GM23338 (cell line): ENCODE measurements at regions not wholly inside any gene's neighbourhood (a gene's known extent, or its start where the extent isn't known, plus 50 kb on each side); places are given as distances from the start of the nearest gene placed in this dataset.

Source experiments
- ATAC-seq: fragments of 200-7000 bp; cut with Tn5 transposase; 3 replicates; pipeline ENCODE4 v1.9.1; 2020
- DNase-seq: peaks from one replicate; pipeline ENCODE4 v3.0.0-alpha.2; 2015; ENCODE audit warnings: low spot score
- H2AFZ ChIP-seq: fragments of 200-600 bp; sonication (generic); 2 replicates; pipeline ENCODE4 v1.8.0; 2016; ENCODE audit warnings: antibody characterized with exemption, mild to moderate bottlenecking, moderate library complexity
- H3F3A ChIP-seq: fragments of 200-600 bp; sonication (generic); replicated peaks from 2 replicates; pipeline ENCODE4 v1.8.0; 2017; ENCODE audit warnings: antibody characterized with exemption, mixed run types, low read depth
- H3K27ac ChIP-seq: fragments of 200-600 bp; sonication (generic); 2 replicates; pipeline ENCODE4 v1.6.1; 2016; ENCODE audit warnings: low read depth
- H3K27me3 ChIP-seq: fragments of 200-600 bp; sonication (generic); 2 replicates; pipeline ENCODE4 v1.8.0; 2016; ENCODE audit warnings: mild to moderate bottlenecking, mixed run types, moderate library complexity; ENCODE audit not compliant: insufficient read depth
- H3K36me3 ChIP-seq: fragments of 200-600 bp; sonication (generic); 2 replicates; pipeline ENCODE4 v1.8.0; 2016; ENCODE audit warnings: mild to moderate bottlenecking; ENCODE audit not compliant: insufficient read depth
- H3K4me1 ChIP-seq: fragments of 200-600 bp; sonication (generic); 2 replicates; pipeline ENCODE4 v1.8.0; 2016; ENCODE audit warnings: mild to moderate bottlenecking, moderate library complexity; ENCODE audit not compliant: insufficient read depth
- H3K4me2 ChIP-seq: fragments of 200-600 bp; sonication (generic); 2 replicates; pipeline ENCODE4 v1.7.1; 2017; ENCODE audit warnings: mixed run types
- H3K4me3 ChIP-seq: fragments of 200-600 bp; sonication (generic); 2 replicates; pipeline ENCODE4 v1.6.1; 2016; ENCODE audit warnings: mixed run types
- H3K79me2 ChIP-seq: fragments of 200-600 bp; sonication (generic); replicated peaks from 2 replicates; pipeline ENCODE4 v1.8.0; 2017; ENCODE audit warnings: mild to moderate bottlenecking; ENCODE audit not compliant: insufficient read depth
- H3K9me2 ChIP-seq: fragments of 200-600 bp; sonication (generic); 2 replicates; pipeline ENCODE4 v1.8.0; 2017; ENCODE audit not compliant: insufficient read depth
- H4K20me1 ChIP-seq: fragments of 200-600 bp; sonication (generic); replicated peaks from 2 replicates; pipeline ENCODE4 v1.8.0; 2017; ENCODE audit warnings: mild to moderate bottlenecking; ENCODE audit not compliant: insufficient read depth
- H3K27ac Mint-ChIP-seq: 2 replicates; pipeline ENCODE4 v1.8.0; 2020; ENCODE audit warnings: inconsistent platforms, mild to moderate bottlenecking, moderate library complexity, mixed read lengths
- H3K27me3 Mint-ChIP-seq: 3 replicates; pipeline ENCODE4 v1.8.0; 2022; ENCODE audit warnings: low read depth, mild to moderate bottlenecking, moderate library complexity, mixed read lengths, inconsistent platforms; ENCODE audit not compliant: insufficient read depth, poor library complexity
- H3K36me3 Mint-ChIP-seq: 3 replicates; pipeline ENCODE4 v1.8.0; 2021; ENCODE audit warnings: low read depth, mild to moderate bottlenecking, inconsistent platforms, moderate library complexity, mixed read lengths
- H3K4me1 Mint-ChIP-seq: 3 replicates; pipeline ENCODE4 v1.8.0; 2020; ENCODE audit warnings: mild to moderate bottlenecking, inconsistent platforms, mixed read lengths
- H3K4me3 Mint-ChIP-seq: 3 replicates; pipeline ENCODE4 v1.8.0; 2021; ENCODE audit warnings: moderate library complexity, mild to moderate bottlenecking, inconsistent platforms, mixed read lengths
- H3K9me3 Mint-ChIP-seq: 3 replicates; pipeline ENCODE4 v1.8.0; 2020; ENCODE audit warnings: moderate library complexity, mild to moderate bottlenecking, inconsistent platforms, mixed read lengths
- CREB1 ChIP-seq: fragments of 250-450 bp; sonication (Bioruptor Pico); IDR thresholded peaks from 2 replicates; pipeline ENCODE4 v1.5.0; 2020; ENCODE audit warnings: low read depth, mild to moderate bottlenecking, moderate library complexity
- CTCF ChIP-seq, 2 experiments: fragments of 200-600 bp in 1 of 2; sonication (generic) in 1 of 2; conservative IDR thresholded peaks; 2 replicates each; pipeline versions ENCODE4 v1.5.1 to v1.6.1; 2016 to 2017; ENCODE audit warnings: antibody characterized with exemption in 2 of 2, low read depth in 2 of 2, mild to moderate bottlenecking in 2 of 2, moderate library complexity in 1 of 2
- ETS1 ChIP-seq: IDR thresholded peaks from 2 replicates; pipeline ENCODE4 v1.6.1; 2016; ENCODE audit warnings: antibody characterized with exemption
- EZH2 ChIP-seq: fragments of 200-600 bp; sonication (generic); IDR thresholded peaks from one replicate; pipeline ENCODE4 v1.8.0; 2017; ENCODE audit warnings: antibody characterized with exemption, mild to moderate bottlenecking, low read depth; ENCODE audit not compliant: unreplicated experiment
- EZH2phosphoT487 ChIP-seq: fragments of 200-600 bp; sonication (generic); IDR thresholded peaks from one replicate; pipeline ENCODE4 v1.8.1; 2018; ENCODE audit warnings: antibody characterized with exemption; ENCODE audit not compliant: unreplicated experiment
- JUNB ChIP-seq: IDR thresholded peaks from one replicate; pipeline ENCODE4 v1.6.1; 2016; ENCODE audit warnings: antibody characterized with exemption; ENCODE audit not compliant: unreplicated experiment
- NANOG ChIP-seq: IDR thresholded peaks from 2 replicates; pipeline ENCODE4 v1.6.1; 2016; ENCODE audit warnings: antibody characterized with exemption, borderline replicate concordance
- POLR2AphosphoS5 ChIP-seq: IDR thresholded peaks from 2 replicates; pipeline ENCODE4 v1.6.1; 2016; ENCODE audit warnings: antibody characterized with exemption, low read depth
- STAT1 ChIP-seq: IDR thresholded peaks from one replicate; pipeline ENCODE4 v1.6.1; 2016; ENCODE audit warnings: antibody characterized with exemption; ENCODE audit not compliant: unreplicated experiment
- ZNF114 ChIP-seq: fragments of 250-450 bp; sonication (Bioruptor Pico); IDR thresholded peaks from 2 replicates; pipeline ENCODE4 v1.5.0; 2020; ENCODE audit warnings: mild to moderate bottlenecking, moderate library complexity
- ZNF331 ChIP-seq: fragments of 250-450 bp; sonication (Bioruptor Pico); IDR thresholded peaks from 2 replicates; pipeline ENCODE4 v1.5.0; 2020; ENCODE audit warnings: low read depth, mild to moderate bottlenecking, moderate library complexity
- ZNF462 ChIP-seq: fragments of 250-450 bp; sonication (Bioruptor Pico); IDR thresholded peaks from 2 replicates; pipeline ENCODE4 v1.5.0; 2020; ENCODE audit warnings: mild to moderate bottlenecking, moderate library complexity
- TF ChIP-seq, protein P1 (sequence below): IDR thresholded peaks from one replicate; pipeline ENCODE4 v1.6.1; 2018; ENCODE audit warnings: antibody characterized with exemption; ENCODE audit not compliant: unreplicated experiment

DNA sequence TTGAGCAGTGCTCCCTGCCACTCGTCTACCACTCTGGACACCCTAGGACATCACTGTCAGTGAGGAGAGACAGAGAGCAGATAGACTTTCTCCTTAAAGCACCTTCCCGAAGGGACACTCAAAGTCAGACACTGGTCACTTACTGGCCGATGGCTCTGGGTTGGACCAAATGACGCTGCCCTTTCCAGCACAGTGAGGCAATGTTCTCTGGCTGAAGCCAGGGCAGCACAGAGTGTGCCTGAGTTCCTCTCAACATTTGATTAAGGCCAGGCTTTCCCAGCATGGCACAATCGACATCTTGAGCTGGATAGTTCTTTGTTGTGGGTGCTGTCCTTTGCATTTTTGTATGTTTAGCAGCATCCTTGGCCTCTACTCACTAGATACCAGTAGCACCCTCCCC is 206.2 kb downstream of the CSNK2A3 start:
- no peak for TF ChIP-seq CREB1 (CRISPR knock-in tag)
- no peak for TF ChIP-seq POLR2AphosphoS5
- TF ChIP-seq ETS1 = no peak
- TF ChIP-seq ZNF114 (CRISPR knock-in tag) = no peak
- no peak for TF ChIP-seq JUNB
- no peak for TF ChIP-seq NANOG
- no peak for TF ChIP-seq STAT1
- TF ChIP-seq EZH2 = no peak
- no peak for TF ChIP-seq ZNF331 (CRISPR knock-in tag)
- no peak for TF ChIP-seq EZH2phosphoT487
- TF ChIP-seq, protein P1, sequence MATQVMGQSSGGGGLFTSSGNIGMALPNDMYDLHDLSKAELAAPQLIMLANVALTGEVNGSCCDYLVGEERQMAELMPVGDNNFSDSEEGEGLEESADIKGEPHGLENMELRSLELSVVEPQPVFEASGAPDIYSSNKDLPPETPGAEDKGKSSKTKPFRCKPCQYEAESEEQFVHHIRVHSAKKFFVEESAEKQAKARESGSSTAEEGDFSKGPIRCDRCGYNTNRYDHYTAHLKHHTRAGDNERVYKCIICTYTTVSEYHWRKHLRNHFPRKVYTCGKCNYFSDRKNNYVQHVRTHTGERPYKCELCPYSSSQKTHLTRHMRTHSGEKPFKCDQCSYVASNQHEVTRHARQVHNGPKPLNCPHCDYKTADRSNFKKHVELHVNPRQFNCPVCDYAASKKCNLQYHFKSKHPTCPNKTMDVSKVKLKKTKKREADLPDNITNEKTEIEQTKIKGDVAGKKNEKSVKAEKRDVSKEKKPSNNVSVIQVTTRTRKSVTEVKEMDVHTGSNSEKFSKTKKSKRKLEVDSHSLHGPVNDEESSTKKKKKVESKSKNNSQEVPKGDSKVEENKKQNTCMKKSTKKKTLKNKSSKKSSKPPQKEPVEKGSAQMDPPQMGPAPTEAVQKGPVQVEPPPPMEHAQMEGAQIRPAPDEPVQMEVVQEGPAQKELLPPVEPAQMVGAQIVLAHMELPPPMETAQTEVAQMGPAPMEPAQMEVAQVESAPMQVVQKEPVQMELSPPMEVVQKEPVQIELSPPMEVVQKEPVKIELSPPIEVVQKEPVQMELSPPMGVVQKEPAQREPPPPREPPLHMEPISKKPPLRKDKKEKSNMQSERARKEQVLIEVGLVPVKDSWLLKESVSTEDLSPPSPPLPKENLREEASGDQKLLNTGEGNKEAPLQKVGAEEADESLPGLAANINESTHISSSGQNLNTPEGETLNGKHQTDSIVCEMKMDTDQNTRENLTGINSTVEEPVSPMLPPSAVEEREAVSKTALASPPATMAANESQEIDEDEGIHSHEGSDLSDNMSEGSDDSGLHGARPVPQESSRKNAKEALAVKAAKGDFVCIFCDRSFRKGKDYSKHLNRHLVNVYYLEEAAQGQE = no peak
- TF ChIP-seq ZNF462 (CRISPR knock-in tag) = no peak
- no peak for TF ChIP-seq CTCF (conservative IDR thresholded peaks at IDR 0.05; ENCODE audit: low read depth in 2 of 2)
- Histone ChIP-seq H3K27me3 (no peaks in the 10 kb centered on the region), H3F3A (no peaks in the 10 kb centered on the region), H3K79me2 (no peaks in the 10 kb centered on the region), H3K27ac (no peak overlapping the region), H3K4me1 (no peaks in the 10 kb centered on the region), H4K20me1 (no peaks in the 10 kb centered on the region), H3K4me3 (no peak overlapping the region), H3K4me2 (no peak overlapping the region), H2AFZ (no peak overlapping the region), H3K36me3 (no peaks in the 10 kb centered on the region), H3K9me2 (0 out of 2 replicates have a peak, but pooled peaks cover 5% of the 10 kb centered on the region)
- Mint-ChIP-seq H3K4me3 (no peak overlapping the region), H3K27ac (no peak overlapping the region), H3K4me1 (peaks cover 8% of the 10 kb centered on the region; the same call in 2 of the 3 replicates), H3K9me3 (peaks cover 5% of the 10 kb centered on the region), H3K27me3 (no peaks in the 10 kb centered on the region), H3K36me3 (no peaks in the 10 kb centered on the region)
- no peak for DNase-seq
- no peak for ATAC-seq
